IPS-20b (cell line): ENCODE measurements at regions not wholly inside any gene's neighbourhood (a gene's known extent, or its start where the extent isn't known, plus 50 kb on each side); places are given as distances from the start of the nearest gene placed in this dataset.

Source experiments
- H3K27ac ChIP-seq: one replicate; pipeline ENCODE4 v1.5.1; 2013; ENCODE audit warnings: low read length
- H3K27me3 ChIP-seq: 2 replicates; pipeline ENCODE4 v1.6.1; 2013; ENCODE audit warnings: mild to moderate bottlenecking, low read length, inconsistent platforms; ENCODE audit not compliant: insufficient read depth
- H3K36me3 ChIP-seq: 2 replicates; pipeline ENCODE4 v1.6.1; 2013; ENCODE audit warnings: low read depth, mild to moderate bottlenecking, inconsistent platforms, low read length, moderate library complexity; ENCODE audit not compliant: insufficient read depth
- H3K4me1 ChIP-seq: 2 replicates; pipeline ENCODE4 v1.6.1; 2013; ENCODE audit warnings: mild to moderate bottlenecking, control low read depth, inconsistent platforms, low read length, moderate library complexity; ENCODE audit not compliant: insufficient read depth
- H3K4me3 ChIP-seq: 2 replicates; pipeline ENCODE4 v1.5.1; 2013; ENCODE audit warnings: mild to moderate bottlenecking, low read length, inconsistent platforms
- H3K9ac ChIP-seq: 2 replicates; pipeline ENCODE4 v1.6.1; 2013; ENCODE audit warnings: low read depth, mild to moderate bottlenecking, inconsistent platforms, low read length, moderate library complexity
- H3K9me3 ChIP-seq: 2 replicates; pipeline ENCODE4 v1.6.1; 2013; ENCODE audit warnings: mild to moderate bottlenecking, low read depth, low read length, inconsistent platforms; ENCODE audit not compliant: insufficient read depth

DNA sequence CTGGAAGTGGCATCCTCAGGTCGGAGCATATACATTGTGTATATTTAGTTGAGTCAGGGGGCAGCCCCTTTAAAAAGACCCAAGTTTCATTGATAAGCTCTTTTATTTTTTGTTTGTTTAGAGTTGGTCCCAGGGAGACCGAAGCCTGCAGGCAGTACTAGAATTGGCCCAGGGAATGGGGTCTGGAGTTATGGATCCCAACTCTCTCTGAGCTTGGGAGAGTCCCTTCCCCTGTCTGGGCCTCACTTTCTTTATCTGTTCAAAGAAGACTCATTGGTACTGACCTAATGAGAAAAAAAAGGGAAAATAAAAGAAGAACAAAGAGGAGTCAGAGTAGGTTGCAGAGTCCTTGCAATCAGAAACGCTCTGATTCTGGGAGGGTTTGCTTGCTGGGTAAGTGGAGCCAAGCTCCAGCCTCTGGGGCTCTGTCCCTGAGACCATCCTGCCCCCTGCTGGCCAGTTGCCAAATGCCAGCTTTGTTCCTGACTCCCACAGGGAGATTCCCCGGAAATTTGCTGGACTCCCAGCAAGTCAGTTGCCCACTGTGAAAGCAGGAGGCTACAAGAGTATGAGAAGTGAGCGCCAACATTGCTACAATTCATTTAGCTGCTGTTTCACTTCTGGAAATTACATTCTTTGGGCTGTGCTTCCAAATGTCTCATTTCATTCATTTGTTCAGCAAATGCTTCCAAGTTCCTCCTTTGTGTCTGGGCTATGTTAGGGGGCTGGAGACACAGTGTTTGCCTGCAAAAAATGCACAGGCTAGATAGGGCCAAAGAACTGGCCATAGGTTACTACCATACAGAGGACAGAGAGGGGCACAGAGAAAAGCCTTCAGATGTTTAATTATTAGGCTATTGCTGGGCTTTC is 156.2 kb downstream of the MELK start:
- no peak overlapping the region for H3K27ac ChIP-seq
- H3K9ac ChIP-seq, result no peak overlapping the region
- no peaks in the 10 kb centered on the region; the same call in 1 of the 2 replicates for H3K4me1 ChIP-seq
- H3K4me3 ChIP-seq, result no peak overlapping the region
- H3K27me3 ChIP-seq, result no peaks in the 10 kb centered on the region
- H3K36me3 ChIP-seq, result no peaks in the 10 kb centered on the region
- H3K9me3 ChIP-seq, result no peaks in the 10 kb centered on the region

DNA sequence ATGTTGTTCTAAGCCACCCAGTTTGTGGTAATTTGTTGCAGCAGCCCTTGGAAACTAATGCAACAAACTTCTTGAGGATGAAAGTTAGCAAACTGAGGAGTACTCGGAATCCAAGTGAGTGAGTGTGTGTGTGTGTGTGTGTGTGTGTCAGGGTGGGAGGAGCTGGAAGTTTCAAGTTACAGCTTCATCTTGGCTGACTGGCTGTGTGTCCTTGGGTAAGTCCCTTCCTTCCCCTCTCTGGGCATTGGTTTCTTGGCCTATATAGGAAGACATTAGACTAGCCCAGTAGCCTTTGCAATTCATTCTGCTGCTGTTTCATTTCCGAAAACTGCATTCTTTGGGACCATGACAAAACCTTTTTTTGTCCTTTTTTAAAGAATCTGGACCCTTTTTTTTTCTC is 157.2 kb downstream of the MELK start:
- H3K27ac ChIP-seq, result no peak overlapping the region
- H3K4me3 ChIP-seq, result no peak overlapping the region
- H3K36me3 ChIP-seq, result no peaks in the 10 kb centered on the region
- H3K9me3 ChIP-seq, result no peaks in the 10 kb centered on the region
- no peaks in the 10 kb centered on the region for H3K27me3 ChIP-seq
- H3K9ac ChIP-seq, result no peak overlapping the region
- H3K4me1 ChIP-seq, result no peaks in the 10 kb centered on the region; the same call in 1 of the 2 replicates

DNA sequence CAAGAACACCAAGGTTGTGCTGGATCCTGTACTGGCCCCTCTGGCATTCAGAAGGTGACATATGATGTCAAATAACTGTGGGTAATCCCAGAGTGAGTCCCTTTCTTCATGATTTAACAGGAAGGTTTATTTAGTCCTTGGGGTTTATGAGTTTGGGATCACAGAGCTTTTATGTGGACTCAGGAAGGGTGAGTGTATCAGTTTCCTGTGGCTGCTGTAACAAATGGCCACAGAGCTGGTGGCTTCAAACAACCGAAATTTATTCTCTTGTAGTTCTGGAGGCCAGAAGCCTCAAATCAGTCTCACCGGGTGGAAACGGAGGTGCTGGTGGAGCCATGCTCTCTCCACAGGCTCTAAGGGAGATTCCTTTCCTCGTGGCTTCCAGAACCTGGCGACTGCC is 157.7 kb downstream of the MELK start:
- H3K9ac ChIP-seq, result no peak overlapping the region
- no peaks in the 10 kb centered on the region for H3K9me3 ChIP-seq
- H3K27ac ChIP-seq, result no peak overlapping the region

DNA sequence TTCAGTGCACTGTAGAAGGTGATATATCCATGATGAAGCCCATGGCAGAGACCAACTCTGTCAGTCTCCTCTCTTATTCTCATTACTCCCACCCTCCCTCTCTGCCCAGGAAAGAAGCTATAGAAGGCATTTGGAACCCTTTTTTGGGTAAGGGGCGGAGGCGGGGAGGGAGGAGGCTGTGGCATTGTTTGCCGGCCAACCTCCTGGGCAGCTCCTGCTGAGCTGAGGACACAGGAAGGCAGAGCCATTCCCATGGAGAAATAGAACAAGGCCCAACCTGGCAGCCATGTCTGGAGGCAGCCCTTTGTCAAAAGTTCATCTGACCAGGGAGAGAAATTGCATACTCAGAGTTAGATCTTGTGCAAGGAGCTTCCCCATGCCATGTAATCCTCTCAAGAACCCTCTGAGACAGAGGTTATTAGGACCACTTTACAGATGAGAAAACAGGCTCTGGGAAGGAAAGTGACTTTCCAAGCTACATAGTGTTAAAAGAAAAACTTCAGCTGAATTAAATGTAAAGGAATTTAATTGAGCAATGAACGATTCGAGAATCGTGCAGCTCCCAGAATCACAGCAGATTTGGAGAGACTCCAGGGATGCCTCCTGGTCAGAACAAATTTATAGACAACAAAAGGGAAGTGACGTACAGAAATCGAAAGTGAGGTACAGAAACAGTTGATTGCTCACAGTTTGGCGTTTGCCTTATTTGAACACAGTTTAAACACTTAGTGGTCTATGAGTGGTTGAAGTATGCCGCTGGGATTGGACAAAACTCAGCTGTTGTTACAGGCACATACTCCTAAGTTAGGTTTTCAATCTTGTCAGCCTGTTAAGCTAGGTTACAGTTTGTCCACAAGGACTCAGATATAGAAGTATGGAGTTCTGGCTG is 158.6 kb downstream of the MELK start:
- no peaks in the 10 kb centered on the region for H3K36me3 ChIP-seq
- no peaks in the 10 kb centered on the region for H3K9me3 ChIP-seq
- no peak overlapping the region for H3K4me3 ChIP-seq
- no peak overlapping the region for H3K9ac ChIP-seq
- no peaks in the 10 kb centered on the region; the same call in 1 of the 2 replicates for H3K4me1 ChIP-seq
- no peak overlapping the region for H3K27ac ChIP-seq
- no peaks in the 10 kb centered on the region for H3K27me3 ChIP-seq

More for the DNA sequence above, 157.7 kb downstream of the MELK start:
- Histone ChIP-seq H3K27me3 (no peaks in the 10 kb centered on the region), H3K4me1 (no peaks in the 10 kb centered on the region; the same call in 1 of the 2 replicates), H3K36me3 (no peaks in the 10 kb centered on the region), H3K4me3 (no peak overlapping the region)

DNA sequence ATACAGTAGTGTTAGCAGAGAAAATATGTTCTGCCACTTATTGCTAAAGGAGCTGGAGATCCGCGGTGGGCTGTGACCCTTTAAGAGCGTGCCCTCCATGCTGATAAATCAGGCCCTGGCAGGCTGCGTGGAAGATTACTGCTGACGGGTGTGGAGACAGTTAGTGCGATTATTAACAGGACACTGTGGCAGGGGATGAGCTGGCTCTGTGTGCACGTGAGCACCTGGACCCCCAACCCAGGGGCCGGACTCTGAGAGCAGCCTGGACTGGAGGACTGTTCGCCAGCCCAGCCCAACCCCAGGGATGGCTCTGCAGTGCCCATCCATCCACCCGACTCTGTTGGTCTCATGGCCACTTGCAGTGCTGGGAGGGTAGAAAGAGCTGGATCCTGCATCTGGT is 162.0 kb downstream of the MELK start:
- Histone ChIP-seq H3K36me3 (no peaks in the 10 kb centered on the region), H3K27ac (no peak overlapping the region), H3K27me3 (peaks cover 12% of the 10 kb centered on the region), H3K4me3 (no peak overlapping the region), H3K4me1 (no peaks in the 10 kb centered on the region), H3K9me3 (no peaks in the 10 kb centered on the region), H3K9ac (no peak overlapping the region)

DNA sequence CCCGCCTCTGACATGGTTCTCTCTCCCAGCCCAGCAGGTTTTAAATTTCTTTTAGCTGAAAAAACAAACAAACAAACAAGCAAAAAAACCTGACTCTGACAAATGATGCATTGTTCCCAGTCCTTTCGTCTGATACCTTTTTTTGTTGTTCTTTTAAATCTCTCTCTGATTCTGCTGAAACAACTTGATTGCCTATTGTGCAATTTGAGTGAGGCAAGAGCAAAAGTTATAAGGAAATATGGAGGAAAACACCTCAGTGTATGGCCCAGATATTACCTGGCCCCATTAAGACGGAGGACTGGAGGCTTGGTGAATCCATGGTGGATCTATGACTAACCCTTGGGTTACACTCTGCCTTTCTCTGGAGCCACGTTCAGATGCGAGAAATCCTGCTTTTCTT is 164.0 kb downstream of the MELK start:
- Histone ChIP-seq H3K4me3 (no peak overlapping the region), H3K9ac (no peak overlapping the region), H3K4me1 (no peaks in the 10 kb centered on the region), H3K27ac (no peak overlapping the region), H3K9me3 (no peaks in the 10 kb centered on the region), H3K27me3 (peaks cover 29% of the 10 kb centered on the region), H3K36me3 (no peaks in the 10 kb centered on the region)

DNA sequence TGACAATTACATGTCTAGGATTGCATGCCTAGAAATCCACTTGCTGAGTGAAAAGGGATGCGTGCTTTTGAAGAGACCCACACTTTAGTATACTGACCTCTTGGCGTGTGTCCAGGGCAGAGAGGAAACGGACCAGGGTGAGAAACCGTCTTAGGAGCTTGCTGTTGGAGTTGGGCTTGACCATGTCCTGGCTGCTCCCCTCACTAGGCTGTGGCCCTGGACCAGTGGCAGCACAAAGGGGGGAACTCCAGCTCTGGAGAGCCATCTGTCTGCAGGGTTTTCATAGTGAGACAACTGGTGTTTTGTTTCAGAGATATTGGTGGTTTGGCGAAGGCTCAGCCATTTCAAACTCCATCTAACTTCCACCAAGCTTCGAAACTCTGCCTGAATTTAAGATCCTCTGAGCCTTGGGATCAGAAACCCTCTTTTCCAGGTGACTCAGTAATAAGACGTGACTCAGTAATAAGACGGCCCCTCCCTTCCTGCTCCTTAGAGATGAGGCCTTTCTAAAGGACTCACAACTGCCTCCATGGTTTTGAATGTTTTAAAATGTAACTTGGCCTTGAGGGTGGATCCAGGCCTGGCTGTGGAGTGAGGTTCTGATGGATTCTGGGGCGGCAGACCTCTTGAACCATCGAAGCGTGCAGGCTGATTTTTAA is 165.8 kb downstream of the MELK start:
- Histone ChIP-seq H3K36me3 (no peaks in the 10 kb centered on the region), H3K4me3 (no peak overlapping the region), H3K27ac (no peak overlapping the region), H3K9ac (no peak overlapping the region), H3K9me3 (no peaks in the 10 kb centered on the region), H3K27me3 (peaks cover 29% of the 10 kb centered on the region), H3K4me1 (peaks cover 4% of the 10 kb centered on the region; the same call in 1 of the 2 replicates)

DNA sequence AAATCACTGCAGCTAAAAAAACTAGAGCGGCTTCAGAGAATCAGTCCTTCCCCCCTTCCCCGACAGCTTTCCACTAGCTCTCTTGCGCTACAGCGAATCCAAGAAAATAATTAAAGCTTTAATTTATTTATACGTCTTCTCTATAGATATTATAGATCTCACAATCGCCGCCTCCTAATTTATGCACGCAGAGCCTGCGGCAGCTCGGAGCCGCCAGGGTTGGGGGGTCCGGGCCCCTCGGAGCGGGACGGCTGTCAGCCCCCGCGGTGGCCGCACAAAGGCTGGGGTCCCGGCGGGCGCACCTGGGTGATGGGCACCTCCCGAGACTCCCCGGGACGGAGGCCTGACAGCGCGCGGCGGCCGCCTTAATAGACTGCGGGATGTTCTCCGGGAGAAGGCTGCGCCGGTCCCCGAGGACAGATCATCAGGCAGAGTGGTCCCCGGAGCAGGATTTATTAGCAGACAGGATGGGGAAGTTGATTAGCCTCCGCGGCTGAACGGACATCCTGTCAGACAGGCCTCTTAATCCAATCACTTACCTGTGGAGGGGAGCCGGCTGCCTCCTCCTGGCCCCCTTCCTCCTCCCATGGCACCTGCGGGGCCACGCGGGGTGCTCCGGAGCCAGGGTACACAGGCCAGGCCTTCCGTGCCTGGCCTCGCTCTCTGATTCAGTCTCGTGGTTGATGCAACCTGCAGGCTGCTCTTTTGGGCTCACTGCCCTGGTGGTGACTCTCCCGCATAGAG is 166.8 kb downstream of the MELK start:
- H3K9ac ChIP-seq, result no peak overlapping the region
- H3K27me3 ChIP-seq, result peaks cover 29% of the 10 kb centered on the region
- peaks cover 4% of the 10 kb centered on the region; the same call in 1 of the 2 replicates for H3K4me1 ChIP-seq
- H3K27ac ChIP-seq, result no peak overlapping the region
- H3K36me3 ChIP-seq, result no peaks in the 10 kb centered on the region
- H3K4me3 ChIP-seq, result peak overlapping the region; percentile 53; the same call in 1 of the 2 replicates
- H3K9me3 ChIP-seq, result no peaks in the 10 kb centered on the region

DNA sequence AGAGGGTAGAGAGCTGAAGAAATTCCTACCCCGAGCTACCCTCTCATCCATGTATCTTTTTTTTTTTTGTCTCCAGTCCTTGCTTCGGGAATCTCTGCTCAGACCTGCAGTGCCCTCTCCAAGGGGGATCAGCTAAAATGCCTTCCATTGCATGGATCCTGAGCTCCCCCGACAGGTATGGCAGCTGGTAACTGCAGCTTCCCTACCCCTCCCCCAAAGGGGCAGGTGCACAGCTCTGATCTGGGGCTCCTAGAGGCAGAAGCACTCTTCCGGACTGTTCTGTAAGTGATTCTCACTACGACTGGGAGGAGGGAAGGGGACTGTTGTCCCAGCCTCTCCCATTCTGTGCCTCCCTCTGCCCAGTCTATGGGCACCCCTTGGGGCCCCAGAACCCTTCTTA is 169.6 kb downstream of the MELK start:
- H3K36me3 ChIP-seq, result no peaks in the 10 kb centered on the region
- H3K27me3 ChIP-seq, result peaks cover 34% of the 10 kb centered on the region
- H3K9me3 ChIP-seq, result no peaks in the 10 kb centered on the region
- no peak overlapping the region for H3K27ac ChIP-seq
- peaks cover 4% of the 10 kb centered on the region; the same call in 1 of the 2 replicates for H3K4me1 ChIP-seq
- no peak overlapping the region for H3K4me3 ChIP-seq
- H3K9ac ChIP-seq, result no peak overlapping the region

DNA sequence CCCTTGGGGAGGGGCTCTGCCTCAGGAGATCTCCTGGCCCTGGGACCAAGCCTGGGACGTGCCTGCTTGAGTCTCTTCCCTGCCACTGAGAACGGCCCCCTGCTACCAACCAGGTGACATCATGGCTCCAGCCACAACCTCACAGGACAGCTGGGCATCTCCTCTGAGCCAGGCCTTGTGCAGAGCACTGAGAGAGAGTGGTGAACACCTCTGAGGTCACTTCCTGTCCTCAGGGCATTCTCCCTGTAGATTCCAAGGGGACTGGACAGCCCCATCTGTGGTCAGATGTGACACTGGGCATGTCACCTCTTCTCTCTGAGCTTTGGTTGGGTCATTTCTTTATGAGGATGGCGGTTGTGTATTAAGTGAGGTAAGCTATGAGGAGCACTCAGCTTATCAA is 172.0 kb downstream of the MELK start:
- Histone ChIP-seq H3K4me3 (no peak overlapping the region), H3K9me3 (no peaks in the 10 kb centered on the region), H3K9ac (no peak overlapping the region), H3K27me3 (peaks cover 34% of the 10 kb centered on the region), H3K36me3 (no peaks in the 10 kb centered on the region), H3K27ac (no peak overlapping the region), H3K4me1 (peaks cover 4% of the 10 kb centered on the region; the same call in 1 of the 2 replicates)

DNA sequence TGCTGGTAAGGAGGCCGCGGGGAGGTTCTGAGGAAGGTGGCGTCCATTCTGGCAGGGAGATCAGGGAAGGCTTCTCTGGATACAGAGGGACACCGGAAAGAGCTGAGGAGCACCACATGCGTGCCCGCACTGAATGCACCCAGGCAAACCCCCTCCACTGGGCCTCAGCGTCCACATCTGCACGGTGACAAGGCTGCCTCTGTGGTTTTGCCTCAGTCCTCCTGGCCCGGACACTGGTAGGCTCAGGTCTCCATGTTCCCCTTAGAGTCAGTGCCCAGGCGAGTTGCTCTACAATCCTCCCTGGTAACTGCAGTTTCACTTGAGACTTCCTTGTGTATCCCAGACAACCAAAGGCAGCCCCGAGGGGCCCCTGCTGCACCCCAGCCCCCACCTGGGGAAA is 173.3 kb downstream of the MELK start:
- Histone ChIP-seq H3K4me3 (no peak overlapping the region), H3K27ac (no peak overlapping the region), H3K27me3 (peaks cover 31% of the 10 kb centered on the region; the same call in 1 of the 2 replicates), H3K4me1 (peaks cover 4% of the 10 kb centered on the region; the same call in 1 of the 2 replicates), H3K36me3 (no peaks in the 10 kb centered on the region), H3K9me3 (no peaks in the 10 kb centered on the region), H3K9ac (no peak overlapping the region)
